Cardiac fibroblast (primary cell): ENCODE measurements at regions not wholly inside any gene's neighbourhood (a gene's known extent, or its start where the extent isn't known, plus 50 kb on each side); places are given as distances from the start of the nearest gene placed in this dataset.

Experiments used
- DNase-seq, 2 donors: peaks; one replicate each; pipeline versions ENCODE4 v3.0.0 to v3.0.0-alpha.2; 2010; ENCODE audit warnings: low read depth in 2 of 2
- H3K4me3 ChIP-seq, 2 donors: replicated peaks in 1 of 2; 1 replicate in 1 of 2; 2 replicates in 1 of 2; pipeline ENCODE4 v1.5.1; 2011; ENCODE audit warnings: low read depth in 2 of 2, low read length in 2 of 2, mild to moderate bottlenecking in 2 of 2, moderate library complexity in 1 of 2
- TF ChIP-seq, protein P1 (sequence below): IDR thresholded peaks from one replicate; pipeline ENCODE4 v1.5.1; 2011; ENCODE audit warnings: low read depth, mild to moderate bottlenecking, low read length, inconsistent platforms

DNA sequence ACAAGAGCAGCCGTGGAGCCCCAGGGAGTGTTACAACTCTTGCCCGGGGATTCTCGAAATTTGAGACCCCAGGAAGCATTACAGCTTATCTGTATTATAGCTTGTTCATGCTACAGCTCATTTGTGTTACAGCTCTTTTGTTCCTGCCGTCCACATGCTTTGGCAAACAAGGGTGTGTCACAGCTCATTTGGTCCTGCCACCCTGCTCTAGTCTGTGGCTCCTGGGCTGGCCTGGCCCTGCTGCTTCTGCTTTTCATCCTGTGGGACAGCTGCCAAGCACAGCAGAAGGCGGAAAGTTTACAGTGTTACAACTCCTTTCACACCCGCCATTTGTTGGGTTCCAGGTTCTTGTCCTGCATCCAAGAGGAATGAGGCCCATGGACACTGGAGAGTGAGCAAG is 685.0 kb downstream of the SLCO4C1 start:
- DNase-seq: no peak
- TF ChIP-seq, protein P1, sequence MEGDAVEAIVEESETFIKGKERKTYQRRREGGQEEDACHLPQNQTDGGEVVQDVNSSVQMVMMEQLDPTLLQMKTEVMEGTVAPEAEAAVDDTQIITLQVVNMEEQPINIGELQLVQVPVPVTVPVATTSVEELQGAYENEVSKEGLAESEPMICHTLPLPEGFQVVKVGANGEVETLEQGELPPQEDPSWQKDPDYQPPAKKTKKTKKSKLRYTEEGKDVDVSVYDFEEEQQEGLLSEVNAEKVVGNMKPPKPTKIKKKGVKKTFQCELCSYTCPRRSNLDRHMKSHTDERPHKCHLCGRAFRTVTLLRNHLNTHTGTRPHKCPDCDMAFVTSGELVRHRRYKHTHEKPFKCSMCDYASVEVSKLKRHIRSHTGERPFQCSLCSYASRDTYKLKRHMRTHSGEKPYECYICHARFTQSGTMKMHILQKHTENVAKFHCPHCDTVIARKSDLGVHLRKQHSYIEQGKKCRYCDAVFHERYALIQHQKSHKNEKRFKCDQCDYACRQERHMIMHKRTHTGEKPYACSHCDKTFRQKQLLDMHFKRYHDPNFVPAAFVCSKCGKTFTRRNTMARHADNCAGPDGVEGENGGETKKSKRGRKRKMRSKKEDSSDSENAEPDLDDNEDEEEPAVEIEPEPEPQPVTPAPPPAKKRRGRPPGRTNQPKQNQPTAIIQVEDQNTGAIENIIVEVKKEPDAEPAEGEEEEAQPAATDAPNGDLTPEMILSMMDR: no peak
- no peak overlapping the region for H3K4me3 ChIP-seq

DNA sequence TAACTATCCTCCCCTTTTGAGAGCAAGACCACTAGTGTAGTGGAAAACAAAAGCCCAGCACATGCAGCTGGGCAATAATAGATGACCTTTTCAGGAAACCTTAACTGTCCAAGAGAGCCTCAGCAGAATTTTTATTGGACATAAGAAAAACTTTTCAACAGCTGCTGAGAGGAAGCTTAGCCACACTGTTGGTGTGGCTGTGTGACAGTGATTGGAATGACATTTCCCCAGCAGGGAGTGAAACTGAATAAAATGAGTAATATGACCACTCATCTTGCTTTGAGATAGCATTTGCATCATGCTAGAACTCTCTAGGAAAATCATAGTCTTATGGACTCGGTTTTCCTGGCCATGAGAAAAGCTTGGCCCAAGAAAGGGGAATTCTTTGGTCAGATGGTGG is 687.8 kb downstream of the SLCO4C1 start:
- no peak for DNase-seq
- TF ChIP-seq, protein P1: no peak
- no peak overlapping the region for H3K4me3 ChIP-seq

DNA sequence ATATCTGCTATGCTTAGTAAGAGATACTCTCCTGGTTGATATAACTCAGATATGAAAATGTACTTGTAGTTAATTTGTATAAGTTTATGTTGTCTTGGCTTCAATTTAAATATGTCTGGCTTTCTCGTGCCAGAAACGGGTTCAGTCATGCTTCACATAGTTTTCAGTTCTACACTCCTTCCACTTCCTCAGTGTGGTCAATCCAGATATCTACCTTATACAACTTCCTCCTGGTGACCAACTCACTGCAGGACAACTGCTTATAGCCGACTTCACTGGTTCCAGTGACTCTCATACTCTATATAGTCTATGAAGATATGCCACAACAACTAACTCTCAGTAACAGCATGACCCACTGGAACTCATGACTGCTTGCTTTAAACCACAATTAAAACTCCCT is 690.4 kb downstream of the SLCO4C1 start:
- TF ChIP-seq, protein P1: no peak
- DNase-seq: no peak
- H3K4me3 ChIP-seq: no peak overlapping the region

DNA sequence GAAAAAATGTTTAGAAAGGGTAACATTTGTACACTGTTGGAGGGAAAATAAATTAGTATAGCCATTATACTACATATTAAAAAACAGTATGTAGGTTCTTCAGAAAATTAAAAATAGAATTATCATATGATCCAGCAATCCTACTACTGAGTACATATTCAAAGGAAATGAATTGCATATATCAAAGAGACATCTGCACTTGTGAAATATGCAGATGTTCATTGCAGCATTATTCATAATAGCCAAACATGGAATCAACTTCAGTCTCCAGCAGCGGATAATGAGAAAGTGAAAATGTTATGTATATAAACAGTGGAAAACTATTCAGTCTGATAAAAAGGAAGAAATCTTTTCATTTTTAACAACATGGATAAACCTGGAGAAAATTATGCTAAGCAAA is 695.5 kb downstream of the SLCO4C1 start:
- no peak for DNase-seq
- TF ChIP-seq, protein P1: no peak
- no peak overlapping the region for H3K4me3 ChIP-seq

DNA sequence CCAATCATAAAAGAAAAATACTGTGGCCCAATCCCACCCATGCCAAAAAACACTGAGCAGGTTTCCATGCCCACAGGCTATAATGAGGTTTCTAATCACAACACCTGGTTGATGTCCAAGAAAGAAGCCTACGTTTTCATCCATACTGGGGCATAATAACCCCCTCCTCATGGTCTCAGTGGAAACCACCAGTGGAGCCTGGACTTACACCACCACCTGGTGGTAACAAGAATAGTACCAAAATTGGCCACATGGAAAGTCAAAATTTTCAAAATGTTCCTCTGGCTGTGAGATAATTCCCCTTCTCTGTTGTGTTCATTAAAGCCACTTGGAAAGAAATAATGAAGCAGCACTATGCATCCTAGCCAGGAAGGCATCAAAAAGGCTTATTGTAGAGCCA is 687.3 kb upstream of the ST8SIA4 start:
- TF ChIP-seq, protein P1: no peak
- no peak for DNase-seq
- no peak overlapping the region for H3K4me3 ChIP-seq

DNA sequence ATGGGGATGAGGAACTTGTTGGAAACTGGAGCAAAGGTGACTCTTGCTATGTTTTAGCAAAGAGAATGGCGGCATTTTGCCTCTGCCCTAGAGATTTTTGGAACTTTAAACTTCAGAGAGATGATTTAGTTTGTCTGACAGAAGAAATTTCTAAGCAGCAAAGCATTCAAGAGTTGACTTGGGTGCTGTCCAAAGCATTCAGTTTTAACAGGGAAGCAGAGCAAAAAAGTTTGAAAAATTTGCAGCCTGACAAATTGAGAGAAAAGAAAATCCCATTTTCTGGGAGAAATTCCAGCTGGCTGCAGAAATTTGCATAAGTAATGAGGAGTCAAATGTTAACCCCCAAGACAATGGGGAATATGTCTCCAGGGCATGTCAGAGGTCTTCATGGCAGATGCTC is 682.3 kb upstream of the ST8SIA4 start:
- TF ChIP-seq, protein P1: no peak
- DNase-seq: no peak

DNA sequence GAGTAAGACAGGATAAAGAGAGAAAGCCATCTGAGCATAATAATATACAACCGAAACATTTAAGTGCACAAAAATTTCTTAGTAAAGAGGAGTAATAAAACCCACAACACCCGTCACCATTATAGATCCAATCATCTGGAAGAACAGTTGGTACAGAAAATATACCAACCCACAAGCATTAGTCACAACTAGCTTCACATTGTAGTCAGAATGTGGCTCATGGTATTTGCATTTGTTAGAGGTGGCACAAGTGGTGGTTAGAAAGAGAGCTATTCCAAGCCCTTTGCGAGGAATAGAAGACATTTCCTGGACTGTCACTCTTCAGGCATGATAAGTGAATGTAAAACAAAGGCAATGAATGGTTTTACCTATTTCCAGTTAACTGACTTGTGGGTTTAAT is 677.5 kb upstream of the ST8SIA4 start:
- DNase-seq: no peak
- H3K4me3 ChIP-seq: no peak overlapping the region
- TF ChIP-seq, protein P1: no peak

More for the DNA sequence above, 682.3 kb upstream of the ST8SIA4 start:
- no peak overlapping the region for H3K4me3 ChIP-seq
